Limb (tissue), 2 donors: ENCODE measurements at regions not wholly inside any gene's neighbourhood (a gene's known extent, or its start where the extent isn't known, plus 50 kb on each side); places are given as distances from the start of the nearest gene placed in this dataset.

Experiments used
- DNase-seq, 2 donors: peaks; one replicate each; pipeline ENCODE4 v3.0.0-alpha.2; 2016; ENCODE audit errors: extremely low spot score in 2 of 2

- DNase-seq: no peak
These were observed 56.6 kb upstream of the SMOC2 start for GRCh38 chr6:168384045-168385036.

GRCh38 chr6:168385037-168385759, 55.8 kb upstream of the SMOC2 start:
- no peak for DNase-seq

- DNase-seq: no peak
These were observed 54.9 kb upstream of the SMOC2 start for GRCh38 chr6:168385858-168386735.

- no peak for DNase-seq
These were observed 54.0 kb upstream of the SMOC2 start for GRCh38 chr6:168386973-168387372.

- no peak for DNase-seq
These were observed 53.6 kb upstream of the SMOC2 start for GRCh38 chr6:168387426-168387825.

GRCh38 chr6:168387911-168388310, 53.1 kb upstream of the SMOC2 start:
- DNase-seq: no peak

GRCh38 chr6:168388641-168389633, 52.0 kb upstream of the SMOC2 start:
- no peak for DNase-seq

GRCh38 chr6:168390749-168391420, 50.1 kb upstream of the SMOC2 start:
- no peak for DNase-seq
